ENCODE measurements at regions not wholly inside any gene's neighbourhood (a gene's known extent, or its start where the extent isn't known, plus 50 kb on each side); places are given as distances from the start of the nearest gene placed in this dataset.

GRCh38 chr7:41874201-41874785 is 171.4 kb upstream of the INHBA start:
- dilution Hi-C loops (cut with MboI; ENCODE audit: extremely low pct_ligation_motif_present, low sequenced_read_pairs): no loop called here
- no peak for DNase-seq (ENCODE audit: low read depth, low spot score)
- no peak for FAIRE-seq

DNA sequence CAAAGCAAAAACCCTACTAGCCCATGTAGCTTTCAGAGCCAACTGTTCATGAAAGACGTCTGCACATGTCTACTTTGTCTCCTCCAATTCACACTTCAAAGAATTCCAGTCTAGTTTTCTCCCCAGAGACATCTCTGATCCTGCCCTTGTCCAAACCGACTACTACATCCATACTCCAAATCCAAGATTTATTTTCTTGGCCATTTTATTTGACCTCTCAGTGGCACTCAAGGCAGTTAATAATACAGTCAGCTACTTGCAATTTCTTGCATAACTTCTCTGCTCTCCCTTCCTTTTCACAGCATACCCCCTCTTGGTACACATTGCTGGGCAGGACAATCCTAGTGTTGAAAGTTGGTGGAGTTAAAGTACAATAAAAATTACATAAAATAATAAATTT is 170.9 kb upstream of the INHBA start:
- TF ChIP-seq, protein P1, sequence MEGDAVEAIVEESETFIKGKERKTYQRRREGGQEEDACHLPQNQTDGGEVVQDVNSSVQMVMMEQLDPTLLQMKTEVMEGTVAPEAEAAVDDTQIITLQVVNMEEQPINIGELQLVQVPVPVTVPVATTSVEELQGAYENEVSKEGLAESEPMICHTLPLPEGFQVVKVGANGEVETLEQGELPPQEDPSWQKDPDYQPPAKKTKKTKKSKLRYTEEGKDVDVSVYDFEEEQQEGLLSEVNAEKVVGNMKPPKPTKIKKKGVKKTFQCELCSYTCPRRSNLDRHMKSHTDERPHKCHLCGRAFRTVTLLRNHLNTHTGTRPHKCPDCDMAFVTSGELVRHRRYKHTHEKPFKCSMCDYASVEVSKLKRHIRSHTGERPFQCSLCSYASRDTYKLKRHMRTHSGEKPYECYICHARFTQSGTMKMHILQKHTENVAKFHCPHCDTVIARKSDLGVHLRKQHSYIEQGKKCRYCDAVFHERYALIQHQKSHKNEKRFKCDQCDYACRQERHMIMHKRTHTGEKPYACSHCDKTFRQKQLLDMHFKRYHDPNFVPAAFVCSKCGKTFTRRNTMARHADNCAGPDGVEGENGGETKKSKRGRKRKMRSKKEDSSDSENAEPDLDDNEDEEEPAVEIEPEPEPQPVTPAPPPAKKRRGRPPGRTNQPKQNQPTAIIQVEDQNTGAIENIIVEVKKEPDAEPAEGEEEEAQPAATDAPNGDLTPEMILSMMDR (optimal IDR thresholded peaks at IDR 0.05 in 1 of 3, IDR thresholded peaks at IDR 0.05 in 1 of 3, conservative IDR thresholded peaks at IDR 0.05 in 1 of 3; ENCODE audit: extremely low read depth in 1 of 3, insufficient read depth in 2 of 3, low read length in 3 of 3): no peak
- TF ChIP-seq EZH2 (IDR thresholded peaks at IDR 0.05; ENCODE audit: low read length): no peak
- no peak overlapping the region for H3K4me2 ChIP-seq (ENCODE audit: control insufficient read depth, extremely low read depth, insufficient read depth, low read depth, low read length)
- no peak overlapping the region for H3K27ac ChIP-seq (ENCODE audit: control insufficient read depth, insufficient read depth, low read length)
- dilution Hi-C loops (cut with MboI; ENCODE audit: extremely low pct_ligation_motif_present, low sequenced_read_pairs): no loop called here
- no peaks in the 10 kb centered on the region for H3K36me3 ChIP-seq (ENCODE audit: control insufficient read depth in 2 of 2, extremely low read depth in 1 of 2, insufficient read depth in 2 of 2, low read length in 2 of 2)
- H4K20me1 ChIP-seq (ENCODE audit: control insufficient read depth, extremely low read depth, insufficient read depth, low read length): no peaks in the 10 kb centered on the region
- no peaks in the 10 kb centered on the region for H3K9me3 ChIP-seq (ENCODE audit: control insufficient read depth, low read depth, low read length)
- no peak overlapping the region for H2AFZ ChIP-seq (ENCODE audit: control insufficient read depth, low read length)
- peaks cover 11% of the 10 kb centered on the region for H3K27me3 ChIP-seq (ENCODE audit: control insufficient read depth, extremely low read depth, insufficient read depth, low read length)
- H3K4me1 ChIP-seq (ENCODE audit: control insufficient read depth, extremely low read depth, insufficient read depth, low read length): peaks cover 4% of the 10 kb centered on the region
- H3K9ac ChIP-seq (ENCODE audit: control insufficient read depth, extremely low read depth, insufficient read depth, low read length): no peak overlapping the region
- FAIRE-seq (no peak), DNase-seq (ENCODE audit: low read depth, low spot score) (no peak)
- no peaks in the 10 kb centered on the region for H3K9me1 ChIP-seq (ENCODE audit: control insufficient read depth, extremely low read depth, insufficient read depth, low read length)
- no peak overlapping the region for H3K4me3 ChIP-seq (ENCODE audit: control insufficient read depth in 2 of 3, extremely low read depth in 1 of 3, insufficient read depth in 2 of 3, low read depth in 1 of 3, low read length in 3 of 3)
- H3K79me2 ChIP-seq (ENCODE audit: control insufficient read depth, insufficient read depth, low read length): no peaks in the 10 kb centered on the region

More at GRCh38 chr7:41874201-41874785, 171.4 kb upstream of the INHBA start:
- H3K4me3 ChIP-seq (ENCODE audit: control insufficient read depth in 2 of 3, extremely low read depth in 1 of 3, insufficient read depth in 2 of 3, low read depth in 1 of 3, low read length in 3 of 3): no peak overlapping the region
- TF ChIP-seq, protein P1 (optimal IDR thresholded peaks at IDR 0.05 in 1 of 3, IDR thresholded peaks at IDR 0.05 in 1 of 3, conservative IDR thresholded peaks at IDR 0.05 in 1 of 3; ENCODE audit: extremely low read depth in 1 of 3, insufficient read depth in 2 of 3, low read length in 3 of 3): no peak
- no peak for TF ChIP-seq EZH2 (IDR thresholded peaks at IDR 0.05; ENCODE audit: low read length)
- H3K9ac ChIP-seq (ENCODE audit: control insufficient read depth, extremely low read depth, insufficient read depth, low read length): no peak overlapping the region
- no peak overlapping the region for H3K4me2 ChIP-seq (ENCODE audit: control insufficient read depth, extremely low read depth, insufficient read depth, low read depth, low read length)
- no peak overlapping the region for H2AFZ ChIP-seq (ENCODE audit: control insufficient read depth, low read length)
- no peaks in the 10 kb centered on the region for H4K20me1 ChIP-seq (ENCODE audit: control insufficient read depth, extremely low read depth, insufficient read depth, low read length)
- peaks cover 11% of the 10 kb centered on the region for H3K27me3 ChIP-seq (ENCODE audit: control insufficient read depth, extremely low read depth, insufficient read depth, low read length)
- H3K9me3 ChIP-seq (ENCODE audit: control insufficient read depth, low read depth, low read length): no peaks in the 10 kb centered on the region
- peaks cover 2% of the 10 kb centered on the region for H3K4me1 ChIP-seq (ENCODE audit: control insufficient read depth, extremely low read depth, insufficient read depth, low read length)
- H3K36me3 ChIP-seq (ENCODE audit: control insufficient read depth in 2 of 2, extremely low read depth in 1 of 2, insufficient read depth in 2 of 2, low read length in 2 of 2): no peaks in the 10 kb centered on the region
- no peaks in the 10 kb centered on the region for H3K9me1 ChIP-seq (ENCODE audit: control insufficient read depth, extremely low read depth, insufficient read depth, low read length)
- H3K79me2 ChIP-seq (ENCODE audit: control insufficient read depth, insufficient read depth, low read length): no peaks in the 10 kb centered on the region
- H3K27ac ChIP-seq (ENCODE audit: control insufficient read depth, insufficient read depth, low read length): no peak overlapping the region

All from keratinocyte (primary cell).